K562 (cell line): ENCODE measurements at regions not wholly inside any gene's neighbourhood (a gene's known extent, or its start where the extent isn't known, plus 50 kb on each side); places are given as distances from the start of the nearest gene placed in this dataset.

Experiments used
- ATAC-seq: fragments of 200-7000 bp; cut with Tn5 transposase; 3 replicates; pipeline ENCODE4 v1.9.1; 2020; ENCODE audit warnings: moderate library complexity
- BruUV-seq: library from RNA; stranded (reverse); fragments of 400-500 nt; replicated peaks from 2 replicates; lab custom pipeline; 2021; lab: Mats Ljungman, UMichigan
- CTCF ChIA-PET: fragments of 300-600 bp; formaldehyde crosslinking; extraction: SDS; loops from one replicate; lab custom pipeline; 2021; ENCODE audit warnings: low intra/inter-chr PET ratio; lab: Yijun Ruan, JAX
- POLR2A ChIA-PET: fragments of 300-600, 350-650 bp; sonication (Branson Sonifier 250); formaldehyde crosslinking; extraction: SDS; loops from one replicate; lab custom pipeline; 2021; ENCODE audit warnings: antibody characterized with exemption, inconsistent platforms; lab: Yijun Ruan, JAX
- DNase-seq, 4 experiments: peaks; one replicate each; pipeline versions ENCODE4 v3.0.0 to v3.0.0-alpha.2; 2011 to 2018; ENCODE audit warnings: low spot score in 3 of 4, mixed read lengths in 3 of 4; ENCODE audit errors: extremely low read depth in 1 of 4
- FAIRE-seq: peaks from 2 replicates; lab custom pipeline; 2011; peaks lifted over from hg19 to GRCh38; lab: Jason Lieb, UNC
- H2AFZ ChIP-seq: 2 replicates; pipeline ENCODE4 v1.6.0; 2011; ENCODE audit warnings: low read depth, low read length, control low read depth, inconsistent platforms
- H3K27ac ChIP-seq: fragments of 200-600 bp; 3 replicates; pipeline ENCODE4 v1.8.0; 2011; ENCODE audit warnings: low read depth, mild to moderate bottlenecking, control low read depth, inconsistent platforms, low read length, moderate library complexity, mixed read lengths; ENCODE audit errors: extremely low read depth
- H3K27me3 ChIP-seq, 2 experiments: fragments of 300-600 bp in 1 of 2; 2 replicates in 1 of 2; 3 replicates in 1 of 2; pipeline versions ENCODE4 v1.6.0 to v1.8.0; 2011; ENCODE audit warnings: inconsistent platforms in 2 of 2, low read length in 2 of 2, mild to moderate bottlenecking in 1 of 2, mixed read lengths in 1 of 2, moderate library complexity in 1 of 2; ENCODE audit not compliant: control insufficient read depth in 2 of 2, insufficient read depth in 2 of 2
- H3K36me3 ChIP-seq: fragments of 300-600 bp; 3 replicates; pipeline ENCODE4 v1.8.0; 2011; ENCODE audit warnings: mild to moderate bottlenecking, low read length, inconsistent platforms; ENCODE audit not compliant: control insufficient read depth, insufficient read depth
- H3K4me1 ChIP-seq, 2 experiments: fragments of 200-600 bp in 1 of 2; replicated peaks in 1 of 2; 2 replicates in 1 of 2; 3 replicates in 1 of 2; pipeline versions ENCODE4 v1.5.1 to v1.8.0; 2011; ENCODE audit warnings: inconsistent platforms in 2 of 2, low read length in 2 of 2, mild to moderate bottlenecking in 1 of 2, mixed read lengths in 1 of 2, moderate library complexity in 1 of 2; ENCODE audit not compliant: control insufficient read depth in 2 of 2, insufficient read depth in 2 of 2
- H3K4me2 ChIP-seq: 2 replicates; pipeline ENCODE4 v1.6.1; 2011; ENCODE audit warnings: low read length, control low read depth, inconsistent platforms, mixed read lengths; ENCODE audit not compliant: insufficient read depth
- H3K4me3 ChIP-seq: fragments of 200-600 bp; sonication (generic), shearing (Covaris generic); 2 replicates; pipeline ENCODE4 v1.5.1; 2016; ENCODE audit warnings: control low read depth, inconsistent platforms
- H3K79me2 ChIP-seq: fragments of 200-600 bp; 3 replicates; pipeline ENCODE4 v1.8.0; 2011; ENCODE audit warnings: low read length, inconsistent platforms; ENCODE audit not compliant: control insufficient read depth, insufficient read depth
- H3K9ac ChIP-seq, 2 experiments: 2 replicates each; pipeline versions ENCODE4 v1.6.0 to v1.6.1; 2011; ENCODE audit warnings: low read depth in 2 of 2, low read length in 2 of 2, control low read depth in 1 of 2, inconsistent platforms in 1 of 2, mild to moderate bottlenecking in 1 of 2, mixed read lengths in 1 of 2; ENCODE audit not compliant: insufficient read depth in 1 of 2
- H3K9me1 ChIP-seq: one replicate; pipeline ENCODE4 v1.6.0; 2011; ENCODE audit warnings: inconsistent platforms, mild to moderate bottlenecking, low read length, moderate library complexity; ENCODE audit not compliant: control insufficient read depth, insufficient read depth
- H3K9me3 ChIP-seq: replicated peaks from 2 replicates; pipeline ENCODE4 v1.5.1; 2011; ENCODE audit warnings: low read depth, low read length, inconsistent platforms; ENCODE audit not compliant: control insufficient read depth, insufficient read depth
- H4K20me1 ChIP-seq: replicated peaks from 2 replicates; pipeline ENCODE4 v1.6.1; 2011; ENCODE audit warnings: low read length, inconsistent platforms, mixed read lengths; ENCODE audit not compliant: control insufficient read depth, insufficient read depth
- ARHGAP35 ChIP-seq: fragments of 450-650 bp; IDR thresholded peaks from 2 replicates; pipeline ENCODE4 v1.6.1; 2018; ENCODE audit not compliant: partially characterized antibody
- ASH1L ChIP-seq: fragments of 450-650 bp; IDR thresholded peaks from 2 replicates; pipeline ENCODE4 v1.6.1; 2018; ENCODE audit warnings: borderline replicate concordance, mild to moderate bottlenecking, low read depth; ENCODE audit not compliant: partially characterized antibody
- DLX4 ChIP-seq: fragments of 250-450 bp; sonication (Bioruptor Pico); IDR thresholded peaks from 2 replicates; pipeline ENCODE4 v1.6.1; 2021; ENCODE audit warnings: mild to moderate bottlenecking
- ELK3 ChIP-seq: fragments of 450-650 bp; formaldehyde crosslinking; IDR thresholded peaks from 2 replicates; pipeline ENCODE4 v1.4.0; 2020; ENCODE audit warnings: mild to moderate bottlenecking
- ID3 ChIP-seq, 2 experiments: fragments of 250-450 bp in 1 of 2; fragments of 450-650 bp in 1 of 2; sonication (Bioruptor Pico) in 1 of 2; IDR thresholded peaks; 2 replicates each; pipeline versions ENCODE4 v1.6.1 to v1.8.0; 2016 to 2021; ENCODE audit warnings: mild to moderate bottlenecking in 2 of 2, moderate library complexity in 2 of 2, missing compliant biosample characterization in 1 of 2, missing genetic modification characterization in 1 of 2
- MBD1 ChIP-seq: fragments of 250-450 bp; sonication (Bioruptor Pico); IDR thresholded peaks from 2 replicates; pipeline ENCODE4 v1.8.0; 2022; ENCODE audit warnings: inconsistent platforms
- PCBP1 ChIP-seq: fragments of 200-400 bp; formaldehyde crosslinking; IDR thresholded peaks from 2 replicates; pipeline ENCODE4 v1.6.1; 2018; ENCODE audit warnings: mild to moderate bottlenecking, low read depth, low read length; ENCODE audit not compliant: poor library complexity, severe bottlenecking
- PYGO2 ChIP-seq: fragments of 450-650 bp; IDR thresholded peaks from 2 replicates; pipeline ENCODE4 v1.6.1; 2016; ENCODE audit warnings: mild to moderate bottlenecking, missing genetic modification characterization, moderate library complexity, missing compliant biosample characterization
- SIRT6 ChIP-seq: IDR thresholded peaks from one replicate; pipeline ENCODE4 v1.6.1; 2012; ENCODE audit warnings: low read depth, mild to moderate bottlenecking, control low read depth, inconsistent platforms, low read length, moderate library complexity
- THRB ChIP-seq: fragments of 450-650 bp; formaldehyde crosslinking; conservative IDR thresholded peaks from 2 replicates; pipeline ENCODE4 v1.4.0; 2022; ENCODE audit warnings: mild to moderate bottlenecking, missing genetic modification characterization
- TRIM28 ChIP-seq: fragments of 450-650 bp; IDR thresholded peaks from 2 replicates; pipeline ENCODE4 v1.6.1; 2017
- ZNF239 ChIP-seq: fragments of 250-450 bp; sonication (Bioruptor Pico); IDR thresholded peaks from 2 replicates; pipeline ENCODE4 v1.4.0; 2020; ENCODE audit warnings: mild to moderate bottlenecking
- ZSCAN29 ChIP-seq: fragments of 450-650 bp; IDR thresholded peaks from 2 replicates; pipeline ENCODE4 v1.6.1; 2017
- WGBS: fragments of 100-300 bp; shearing (Covaris generic); methylation state at CpG from one replicate; pipeline ENCODE4 v1.1.6; 2016; ENCODE audit warnings: low coverage, mixed read lengths; ENCODE audit not compliant: insufficient coverage; ENCODE audit errors: missing lambda C conversion rate; 5-methylcytosine and 5-hydroxymethylcytosine counted together
- in situ Hi-C: fragments of 300-500 bp; cut with MboI; formaldehyde crosslinking; loops from 4 replicates; pipeline ENCODE4 v1.15.0; 2018; ENCODE audit warnings: inconsistent platforms, mixed read lengths
- intact Hi-C: fragments of 100-400 bp; cut with micrococcal nuclease; formaldehyde crosslinking; loops from 2 replicates; pipeline ENCODE4 v1.14.2; 2022

- Histone ChIP-seq H3K9me3 (no peaks in the 10 kb centered on the region), H3K4me3 (no peak overlapping the region), H3K36me3 (no peaks in the 10 kb centered on the region), H3K9me1 (no peaks in the 10 kb centered on the region), H3K27me3 (no peaks in the 10 kb centered on the region), H3K4me1 (no peaks in the 10 kb centered on the region), H3K79me2 (no peaks in the 10 kb centered on the region), H4K20me1 (no peaks in the 10 kb centered on the region), H3K27ac (no peak overlapping the region), H3K9ac (no peak overlapping the region), H3K4me2 (no peak overlapping the region), H2AFZ (no peak overlapping the region)
- in situ Hi-C loops (no loop called here), intact Hi-C loops (no loop called here)
- FAIRE-seq (no peak), DNase-seq (no peak), ATAC-seq (no peak)
- 0% methylated on average over 1 of the region's 1 CpG for WGBS
- ChIA-PET CTCF (no interaction called here), POLR2A (no interaction called here)
- BruUV-seq, result no TSS peak
- TF ChIP-seq ASH1L (no peak), DLX4 (CRISPR knock-in tag) (no peak), ZNF239 (no peak), SIRT6 (no peak), ID3 (CRISPR knock-in tag; IDR thresholded peaks at IDR 0.05) (no peak), ID3 (tag; IDR thresholded peaks at IDR 0.05) (no peak), THRB (no peak), ARHGAP35 (no peak), PYGO2 (no peak), ZSCAN29 (no peak), PCBP1 (no peak), MBD1 (no peak), ELK3 (CRISPR knock-in tag) (no peak), TRIM28 (no peak)
Observed at GRCh38 chr14:83053022-83053710, 1519.5 kb upstream of the SEL1L start.
